Gastroesophageal sphincter (tissue), 4 donors: ENCODE measurements at regions not wholly inside any gene's neighbourhood (a gene's known extent, or its start where the extent isn't known, plus 50 kb on each side); places are given as distances from the start of the nearest gene placed in this dataset.

Source experiments
- ATAC-seq: fragments of 150-250 bp; one replicate; pipeline ENCODE4 v1.9.1; 2016; ENCODE audit warnings: mild to moderate bottlenecking, moderate library complexity
- H3K27ac ChIP-seq, 4 donors: fragments of 200-600 bp; sonication (generic) in 3 of 4; 1 replicate in 3 of 4; 2 replicates in 1 of 4; pipeline ENCODE4 v1.5.1; 2016 to 2019
- H3K27me3 ChIP-seq: fragments of 200-600 bp; sonication (generic); one replicate; pipeline ENCODE4 v1.5.1; 2019
- H3K36me3 ChIP-seq, 2 donors: fragments of 200-600 bp; sonication (generic); one replicate each; pipeline ENCODE4 v1.5.1; 2019; ENCODE audit warnings: control low read depth in 1 of 2
- H3K4me1 ChIP-seq, 3 donors: fragments of 200-600 bp; sonication (generic); 1 replicate in 2 of 3; 2 replicates in 1 of 3; pipeline ENCODE4 v1.5.1; 2016 to 2019; ENCODE audit warnings: control low read depth in 2 of 3
- H3K4me3 ChIP-seq, 2 donors: fragments of 200-600 bp; sonication (generic); one replicate each; pipeline ENCODE4 v1.5.1; 2019; ENCODE audit warnings: mild to moderate bottlenecking in 1 of 2, moderate library complexity in 1 of 2
- H3K9me3 ChIP-seq, 3 donors: fragments of 200-600 bp; sonication (generic); one replicate each; pipeline ENCODE4 v1.5.1; 2017 to 2019; ENCODE audit warnings: control low read depth in 2 of 3
- CTCF ChIP-seq, 4 experiments: fragments of 200-600 bp in 2 of 4; fragments of 450-650 bp in 2 of 4; sonication (generic) in 1 of 4; IDR thresholded peaks; one replicate each; pipeline ENCODE4 v1.5.1; 2017 to 2019; ENCODE audit warnings: antibody characterized with exemption in 4 of 4, mild to moderate bottlenecking in 2 of 4, moderate library complexity in 2 of 4
- EP300 ChIP-seq: sonication (generic); formaldehyde crosslinking; IDR thresholded peaks from one replicate; pipeline ENCODE4 v1.6.1; 2017; ENCODE audit warnings: antibody characterized with exemption, mild to moderate bottlenecking
- POLR2A ChIP-seq, 2 donors: fragments of 450-650 bp; IDR thresholded peaks; one replicate each; pipeline ENCODE4 v1.6.1; 2017; ENCODE audit warnings: antibody characterized with exemption in 2 of 2, mild to moderate bottlenecking in 2 of 2, moderate library complexity in 1 of 2
- POLR2AphosphoS5 ChIP-seq: sonication (generic); formaldehyde crosslinking; IDR thresholded peaks from one replicate; pipeline ENCODE4 v1.6.1; 2017; ENCODE audit warnings: antibody characterized with exemption
- WGBS, 2 donors: methylation state at CpG; one replicate each; pipeline ENCODE4 v1.1.5; 2018; ENCODE audit warnings: low coverage in 1 of 2; 5-methylcytosine and 5-hydroxymethylcytosine counted together

DNA sequence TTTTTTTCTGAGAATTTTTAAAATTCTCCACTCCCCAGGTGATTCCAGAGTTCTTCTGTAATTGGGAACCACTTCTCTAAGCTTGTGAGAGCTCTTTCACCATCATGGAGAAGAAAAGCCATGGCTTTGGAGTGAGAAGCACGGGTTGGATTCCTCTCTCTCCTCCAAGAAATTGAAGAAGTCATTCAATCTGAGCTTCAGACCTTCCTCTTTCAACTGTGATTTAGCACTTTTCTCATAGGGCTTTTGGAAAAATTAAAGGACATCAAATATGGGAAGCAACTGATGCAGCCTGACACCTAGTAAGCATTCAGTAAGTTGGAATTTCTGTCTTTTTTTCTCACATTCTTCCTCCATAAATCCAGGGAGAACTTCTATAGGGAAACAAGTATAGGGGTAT is 580.4 kb upstream of the KLF4 start:
- WGBS, 2 donors = 57 to 88% methylated on average over 1 of the region's 1 CpG
- no peaks in the 10 kb centered on the region for H3K4me1 ChIP-seq
- TF ChIP-seq POLR2A (IDR thresholded peaks at IDR 0.05) = no peak
- TF ChIP-seq EP300 = no peak
- no peak for TF ChIP-seq CTCF (IDR thresholded peaks at IDR 0.05)
- TF ChIP-seq POLR2AphosphoS5 = no peak
- H3K27me3 ChIP-seq = no peaks in the 10 kb centered on the region
- H3K27ac ChIP-seq = no peak overlapping the region
- H3K4me3 ChIP-seq = no peak overlapping the region
- ATAC-seq = no peak
- no peaks in the 10 kb centered on the region for H3K36me3 ChIP-seq
- H3K9me3 ChIP-seq = no peaks in the 10 kb centered on the region

DNA sequence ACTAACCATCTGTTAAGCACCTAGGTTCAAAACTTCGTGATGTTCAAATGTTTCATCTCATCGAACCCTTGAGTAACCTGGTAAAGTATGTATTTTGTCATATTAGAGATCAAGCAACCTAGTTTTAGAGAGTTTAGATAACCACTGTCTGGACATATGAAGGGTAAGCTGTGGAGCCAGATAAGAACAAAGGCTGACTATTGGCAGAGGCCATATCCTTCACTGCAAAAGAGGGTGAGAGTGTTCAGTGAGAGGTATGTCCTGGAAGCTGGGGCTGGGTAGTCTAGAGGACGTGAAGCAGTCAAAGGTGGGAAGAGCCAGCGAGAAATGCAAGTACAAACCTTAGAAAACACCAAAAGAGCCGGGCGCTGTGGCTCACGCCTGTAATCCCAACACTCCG is 573.1 kb upstream of the KLF4 start:
- 94 to 99% methylated on average over 7 to 8 of the region's 8 CpGs for WGBS, 2 donors

DNA sequence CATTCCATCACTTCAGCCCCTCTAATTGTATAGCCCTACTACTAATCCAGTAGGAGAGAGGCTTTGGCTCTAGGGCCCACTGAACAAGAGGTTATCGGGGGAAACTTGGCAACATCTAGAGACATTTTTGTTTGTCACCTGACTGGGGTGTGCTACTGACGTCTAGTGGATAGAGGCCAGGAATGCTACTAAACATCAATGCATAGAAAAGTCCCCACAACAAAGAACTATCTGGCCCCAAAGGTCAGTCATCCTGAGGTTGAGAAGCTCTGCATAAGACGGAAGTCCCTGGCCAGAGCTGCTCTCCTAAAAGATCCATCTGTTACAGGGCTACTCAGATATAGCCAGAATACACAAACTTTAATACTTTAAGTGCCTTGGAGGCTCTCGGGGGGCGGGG is 570.6 kb upstream of the KLF4 start:
- Histone ChIP-seq H3K27ac (no peak overlapping the region), H3K36me3 (no peaks in the 10 kb centered on the region)
- 81% methylated on average over 4 of the region's 5 CpGs; no CpG with 5 or more reads in 1 of the 2 donors for WGBS, 2 donors

More for the DNA sequence above, 573.1 kb upstream of the KLF4 start:
- no peak for ATAC-seq
- H3K27ac ChIP-seq = no peak overlapping the region
- H3K4me3 ChIP-seq = no peak overlapping the region
- H3K27me3 ChIP-seq = no peaks in the 10 kb centered on the region
- TF ChIP-seq POLR2A (IDR thresholded peaks at IDR 0.05) (no peak), POLR2AphosphoS5 (no peak), EP300 (no peak), CTCF (IDR thresholded peaks at IDR 0.05) (no peak)
- H3K9me3 ChIP-seq = no peaks in the 10 kb centered on the region
- no peaks in the 10 kb centered on the region for H3K36me3 ChIP-seq
- H3K4me1 ChIP-seq = peaks cover 0 to 3% (median 0%) of the 10 kb centered on the region in 3 donors

GRCh38 chr9:108058135-108058814 is 568.7 kb upstream of the KLF4 start:
- ATAC-seq = no peak
- 55 to 69% methylated on average over 2 to 6 of the region's 6 CpGs for WGBS, 2 donors
- Histone ChIP-seq H3K36me3 (no peaks in the 10 kb centered on the region), H3K9me3 (no peaks in the 10 kb centered on the region), H3K27me3 (no peaks in the 10 kb centered on the region), H3K4me1 (peaks cover 6 to 33% (median 8%) of the 10 kb centered on the region in 3 donors), H3K27ac (peak overlapping the region in 1 of 4 donors; percentile 65), H3K4me3 (no peak overlapping the region)
- no peak for TF ChIP-seq CTCF (IDR thresholded peaks at IDR 0.05)
- TF ChIP-seq EP300 = no peak
- TF ChIP-seq POLR2A (IDR thresholded peaks at IDR 0.05) = no peak

More for the DNA sequence above, 570.6 kb upstream of the KLF4 start:
- no peak for ATAC-seq
- H3K4me1 ChIP-seq = peaks cover 0 to 16% (median 0%) of the 10 kb centered on the region in 3 donors
- TF ChIP-seq EP300 (no peak), CTCF (IDR thresholded peaks at IDR 0.05) (no peak), POLR2A (IDR thresholded peaks at IDR 0.05) (no peak), POLR2AphosphoS5 (no peak)
- no peaks in the 10 kb centered on the region for H3K9me3 ChIP-seq
- no peaks in the 10 kb centered on the region for H3K27me3 ChIP-seq
- H3K4me3 ChIP-seq = no peak overlapping the region
